Keratinocyte (primary cell): ENCODE measurements at regions not wholly inside any gene's neighbourhood (a gene's known extent, or its start where the extent isn't known, plus 50 kb on each side); places are given as distances from the start of the nearest gene placed in this dataset.

Experiments
- EZH2 ChIP-seq: IDR thresholded peaks from one replicate; pipeline ENCODE4 v1.6.1; 2012; ENCODE audit warnings: inconsistent platforms, mild to moderate bottlenecking, low read length, moderate library complexity
- TF ChIP-seq, protein P1 (sequence below), 3 experiments: IDR thresholded peaks in 1 of 3; conservative IDR thresholded peaks in 1 of 3; optimal IDR thresholded peaks in 1 of 3; 2 replicates in 2 of 3; 3 replicates in 1 of 3; pipeline versions ENCODE3 to v1.5.1; 2011; ENCODE audit warnings: low read length in 3 of 3, mild to moderate bottlenecking in 3 of 3, moderate library complexity in 2 of 3, control low read depth in 1 of 3, inconsistent platforms in 1 of 3; ENCODE audit not compliant: insufficient read depth in 2 of 3; ENCODE audit errors: extremely low read depth in 1 of 3

- TF ChIP-seq, protein P1, sequence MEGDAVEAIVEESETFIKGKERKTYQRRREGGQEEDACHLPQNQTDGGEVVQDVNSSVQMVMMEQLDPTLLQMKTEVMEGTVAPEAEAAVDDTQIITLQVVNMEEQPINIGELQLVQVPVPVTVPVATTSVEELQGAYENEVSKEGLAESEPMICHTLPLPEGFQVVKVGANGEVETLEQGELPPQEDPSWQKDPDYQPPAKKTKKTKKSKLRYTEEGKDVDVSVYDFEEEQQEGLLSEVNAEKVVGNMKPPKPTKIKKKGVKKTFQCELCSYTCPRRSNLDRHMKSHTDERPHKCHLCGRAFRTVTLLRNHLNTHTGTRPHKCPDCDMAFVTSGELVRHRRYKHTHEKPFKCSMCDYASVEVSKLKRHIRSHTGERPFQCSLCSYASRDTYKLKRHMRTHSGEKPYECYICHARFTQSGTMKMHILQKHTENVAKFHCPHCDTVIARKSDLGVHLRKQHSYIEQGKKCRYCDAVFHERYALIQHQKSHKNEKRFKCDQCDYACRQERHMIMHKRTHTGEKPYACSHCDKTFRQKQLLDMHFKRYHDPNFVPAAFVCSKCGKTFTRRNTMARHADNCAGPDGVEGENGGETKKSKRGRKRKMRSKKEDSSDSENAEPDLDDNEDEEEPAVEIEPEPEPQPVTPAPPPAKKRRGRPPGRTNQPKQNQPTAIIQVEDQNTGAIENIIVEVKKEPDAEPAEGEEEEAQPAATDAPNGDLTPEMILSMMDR (optimal IDR thresholded peaks at IDR 0.05 in 1 of 3, IDR thresholded peaks at IDR 0.05 in 1 of 3, conservative IDR thresholded peaks at IDR 0.05 in 1 of 3; ENCODE audit: extremely low read depth in 1 of 3, insufficient read depth in 2 of 3, low read length in 3 of 3) = no peak
- TF ChIP-seq EZH2 = no peak
Observed at GRCh38 chr5:108548684-108549596, 167.0 kb upstream of the FBXL17 start.
